ENCODE measurements at regions not wholly inside any gene's neighbourhood (a gene's known extent, or its start where the extent isn't known, plus 50 kb on each side); places are given as distances from the start of the nearest gene placed in this dataset.

GRCh38 chr6:26158076-26158580, 70.9 kb downstream of the HFE start:
- Histone ChIP-seq H3K9ac (ENCODE audit: low read depth, low read length, poor library complexity, severe bottlenecking) (peak overlapping the region; percentile 94), H3K4me2 (ENCODE audit: low read depth, low read length, poor library complexity, severe bottlenecking) (peak overlapping the region; percentile 79), H4K20me1 (ENCODE audit: insufficient read depth, low read length, poor library complexity, severe bottlenecking) (peaks cover 4% of the 10 kb centered on the region), H3K9me3 (ENCODE audit: insufficient read depth, low read depth, low read length) (no peaks in the 10 kb centered on the region), H3K9me2 (replicated peaks; ENCODE audit: low read depth, low read length) (no peaks in the 10 kb centered on the region), H3K4me3 (ENCODE audit: low read length, poor library complexity, severe bottlenecking) (peak overlapping the region; percentile 87), H3F3A (ENCODE audit: low read depth) (peaks cover 19% of the 10 kb centered on the region), H2AFZ (ENCODE audit: low read length) (no peak overlapping the region), H3K79me2 (ENCODE audit: insufficient read depth, low read length) (peaks cover 31% of the 10 kb centered on the region), H3K27me3 (ENCODE audit: insufficient read depth, low read length, poor library complexity, severe bottlenecking) (no peaks in the 10 kb centered on the region), H3K4me1 (ENCODE audit: insufficient read depth, low read length, poor library complexity, severe bottlenecking) (peaks cover 20% of the 10 kb centered on the region), H3K36me3 (ENCODE audit: insufficient read depth, low read length) (no peaks in the 10 kb centered on the region)
- TF ChIP-seq CTCF (conservative IDR thresholded peaks at IDR 0.05; ENCODE audit: low read length), result no peak

GRCh38 chr6:26158581-26159356, 71.5 kb downstream of the HFE start:
- H3K27me3 ChIP-seq (ENCODE audit: insufficient read depth, low read length, poor library complexity, severe bottlenecking), result no peaks in the 10 kb centered on the region
- no peak overlapping the region for H2AFZ ChIP-seq (ENCODE audit: low read length)
- peaks cover 31% of the 10 kb centered on the region for H3K79me2 ChIP-seq (ENCODE audit: insufficient read depth, low read length)
- TF ChIP-seq CTCF (conservative IDR thresholded peaks at IDR 0.05; ENCODE audit: low read length) (no peak), EZH2phosphoT487 (IDR thresholded peaks at IDR 0.05; ENCODE audit: borderline replicate concordance) (no peak)
- peaks cover 19% of the 10 kb centered on the region for H3F3A ChIP-seq (ENCODE audit: low read depth)
- H3K4me3 ChIP-seq (ENCODE audit: low read length, poor library complexity, severe bottlenecking), result peak overlapping the region; percentile 87
- peaks cover 23% of the 10 kb centered on the region for H3K4me1 ChIP-seq (ENCODE audit: insufficient read depth, low read length, poor library complexity, severe bottlenecking)
- no peaks in the 10 kb centered on the region for H3K36me3 ChIP-seq (ENCODE audit: insufficient read depth, low read length)
- H4K20me1 ChIP-seq (ENCODE audit: insufficient read depth, low read length, poor library complexity, severe bottlenecking), result peaks cover 4% of the 10 kb centered on the region
- H3K9me2 ChIP-seq (replicated peaks; ENCODE audit: low read depth, low read length), result no peaks in the 10 kb centered on the region
- no peaks in the 10 kb centered on the region for H3K9me3 ChIP-seq (ENCODE audit: insufficient read depth, low read depth, low read length)
- peak overlapping the region; percentile 94 for H3K9ac ChIP-seq (ENCODE audit: low read depth, low read length, poor library complexity, severe bottlenecking)
- H3K4me2 ChIP-seq (ENCODE audit: low read depth, low read length, poor library complexity, severe bottlenecking), result peak overlapping the region; percentile 79

GRCh38 chr6:26159357-26160273, 72.4 kb downstream of the HFE start:
- Histone ChIP-seq H3K4me2 (ENCODE audit: low read depth, low read length, poor library complexity, severe bottlenecking) (peak overlapping the region; percentile 79), H3K9ac (ENCODE audit: low read depth, low read length, poor library complexity, severe bottlenecking) (peak overlapping the region; percentile 94), H2AFZ (ENCODE audit: low read length) (no peak overlapping the region), H3K79me2 (ENCODE audit: insufficient read depth, low read length) (peaks cover 31% of the 10 kb centered on the region), H3K4me3 (ENCODE audit: low read length, poor library complexity, severe bottlenecking) (peak overlapping the region; percentile 87), H3K27me3 (ENCODE audit: insufficient read depth, low read length, poor library complexity, severe bottlenecking) (no peaks in the 10 kb centered on the region), H3K4me1 (ENCODE audit: insufficient read depth, low read length, poor library complexity, severe bottlenecking) (peaks cover 29% of the 10 kb centered on the region), H3F3A (ENCODE audit: low read depth) (peaks cover 19% of the 10 kb centered on the region), H3K9me2 (replicated peaks; ENCODE audit: low read depth, low read length) (no peaks in the 10 kb centered on the region), H3K9me3 (ENCODE audit: insufficient read depth, low read depth, low read length) (no peaks in the 10 kb centered on the region), H3K36me3 (ENCODE audit: insufficient read depth, low read length) (no peaks in the 10 kb centered on the region), H4K20me1 (ENCODE audit: insufficient read depth, low read length, poor library complexity, severe bottlenecking) (peaks cover 4% of the 10 kb centered on the region)
- TF ChIP-seq EZH2phosphoT487 (IDR thresholded peaks at IDR 0.05; ENCODE audit: borderline replicate concordance) (no peak), CTCF (conservative IDR thresholded peaks at IDR 0.05; ENCODE audit: low read length) (no peak)
